ENCODE measurements at regions not wholly inside any gene's neighbourhood (a gene's known extent, or its start where the extent isn't known, plus 50 kb on each side); places are given as distances from the start of the nearest gene placed in this dataset.

DNA sequence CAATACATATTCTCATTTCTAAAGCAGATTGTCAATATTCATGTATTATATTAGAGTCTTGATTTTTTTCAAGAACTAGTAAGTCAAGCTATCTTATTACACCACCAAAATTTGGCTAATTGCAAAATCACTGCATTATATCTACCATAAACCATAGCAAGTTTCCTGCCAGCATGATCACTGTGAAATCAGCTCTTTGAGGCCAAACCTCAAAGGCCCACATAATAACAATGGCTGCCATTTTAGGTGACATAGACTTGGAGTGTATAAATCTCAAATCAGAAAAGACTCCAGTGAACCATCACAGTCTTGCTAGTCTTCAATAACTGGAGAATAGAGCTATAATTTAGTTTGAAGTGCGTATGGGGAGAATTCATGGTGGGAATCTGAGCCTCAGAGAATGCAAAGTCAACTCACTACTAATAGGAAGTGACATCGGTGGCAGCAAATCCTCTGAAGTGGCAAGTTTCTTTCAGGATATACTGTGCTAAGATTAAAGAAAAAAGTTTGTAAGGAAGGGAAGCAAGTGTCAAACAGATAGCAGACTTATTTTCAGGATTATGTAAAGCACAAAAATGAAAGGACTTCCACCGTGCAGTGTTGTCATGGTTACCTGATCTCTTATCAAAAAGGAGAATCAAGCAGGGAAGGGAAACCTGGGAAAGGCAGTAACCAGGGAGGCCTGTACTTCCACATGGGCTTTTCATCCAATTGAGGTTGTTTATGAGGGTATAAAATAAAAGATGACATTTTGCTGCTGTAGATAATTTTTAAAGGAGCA lies 117.4 kb upstream of the FNDC3A start:
- TF ChIP-seq, protein P1, sequence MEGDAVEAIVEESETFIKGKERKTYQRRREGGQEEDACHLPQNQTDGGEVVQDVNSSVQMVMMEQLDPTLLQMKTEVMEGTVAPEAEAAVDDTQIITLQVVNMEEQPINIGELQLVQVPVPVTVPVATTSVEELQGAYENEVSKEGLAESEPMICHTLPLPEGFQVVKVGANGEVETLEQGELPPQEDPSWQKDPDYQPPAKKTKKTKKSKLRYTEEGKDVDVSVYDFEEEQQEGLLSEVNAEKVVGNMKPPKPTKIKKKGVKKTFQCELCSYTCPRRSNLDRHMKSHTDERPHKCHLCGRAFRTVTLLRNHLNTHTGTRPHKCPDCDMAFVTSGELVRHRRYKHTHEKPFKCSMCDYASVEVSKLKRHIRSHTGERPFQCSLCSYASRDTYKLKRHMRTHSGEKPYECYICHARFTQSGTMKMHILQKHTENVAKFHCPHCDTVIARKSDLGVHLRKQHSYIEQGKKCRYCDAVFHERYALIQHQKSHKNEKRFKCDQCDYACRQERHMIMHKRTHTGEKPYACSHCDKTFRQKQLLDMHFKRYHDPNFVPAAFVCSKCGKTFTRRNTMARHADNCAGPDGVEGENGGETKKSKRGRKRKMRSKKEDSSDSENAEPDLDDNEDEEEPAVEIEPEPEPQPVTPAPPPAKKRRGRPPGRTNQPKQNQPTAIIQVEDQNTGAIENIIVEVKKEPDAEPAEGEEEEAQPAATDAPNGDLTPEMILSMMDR (IDR thresholded peaks at IDR 0.05) = no peak
- no peak for TF ChIP-seq POLR2A (IDR thresholded peaks at IDR 0.05)

Measured in Peyer's patch (tissue), 4 donors.